CD4-positive, alpha-beta memory T cell (primary cell): ENCODE measurements at regions not wholly inside any gene's neighbourhood (a gene's known extent, or its start where the extent isn't known, plus 50 kb on each side); places are given as distances from the start of the nearest gene placed in this dataset.

Experiments
- CTCF ChIA-PET: fragments of 350-600 bp; sonication (Branson Sonifier 250); formaldehyde crosslinking; loops from one replicate; lab custom pipeline; 2021; ENCODE audit warnings: inconsistent platforms; ENCODE audit not compliant: partially characterized antibody; lab: Charles Lee
- POLR2A ChIA-PET: fragments of 350-600 bp; sonication (Branson Sonifier 250); formaldehyde crosslinking; loops from one replicate; lab custom pipeline; 2021; ENCODE audit not compliant: partially characterized antibody; lab: Charles Lee
- DNase-seq, 5 donors: peaks; one replicate each; pipeline versions ENCODE4 v3.0.0 to v3.0.0-alpha.2; 2020 to 2022; ENCODE audit warnings: mixed read lengths in 1 of 5
- H3K27ac ChIP-seq: one replicate; pipeline ENCODE4 v1.7.0; 2013; ENCODE audit warnings: low read depth, low read length
- H3K27me3 ChIP-seq: 2 replicates; pipeline ENCODE4 v1.7.0; 2013; ENCODE audit warnings: mild to moderate bottlenecking, low read length, moderate library complexity; ENCODE audit not compliant: insufficient read depth
- H3K36me3 ChIP-seq: 2 replicates; pipeline ENCODE4 v1.7.0; 2013; ENCODE audit warnings: mild to moderate bottlenecking, low read length, moderate library complexity; ENCODE audit not compliant: insufficient read depth
- H3K4me1 ChIP-seq: 2 replicates; pipeline ENCODE4 v1.7.0; 2013; ENCODE audit warnings: mild to moderate bottlenecking, low read length, moderate library complexity; ENCODE audit not compliant: insufficient read depth
- H3K4me3 ChIP-seq, 2 donors: one replicate each; pipeline ENCODE4 v1.7.0; 2013; ENCODE audit warnings: low read length in 2 of 2, mild to moderate bottlenecking in 1 of 2
- H3K9me3 ChIP-seq, 2 donors: one replicate each; pipeline ENCODE4 v1.7.0; 2013; ENCODE audit warnings: low read length in 2 of 2, control low read depth in 1 of 2; ENCODE audit not compliant: control insufficient read depth in 1 of 2
- H3K27ac Mint-ChIP-seq, 7 donors: one replicate each; pipeline ENCODE4 v1.8.0; 2020 to 2021; ENCODE audit warnings: mixed read lengths in 7 of 7, mild to moderate bottlenecking in 6 of 7, inconsistent platforms in 3 of 7, moderate library complexity in 3 of 7
- H3K27me3 Mint-ChIP-seq, 2 donors: one replicate each; pipeline ENCODE4 v1.8.0; 2020 to 2021; ENCODE audit warnings: mixed read lengths in 2 of 2
- H3K36me3 Mint-ChIP-seq, 2 donors: one replicate each; pipeline ENCODE4 v1.8.0; 2020 to 2021; ENCODE audit warnings: mixed read lengths in 2 of 2, inconsistent platforms in 1 of 2, mild to moderate bottlenecking in 1 of 2
- H3K4me1 Mint-ChIP-seq, 4 donors: one replicate each; pipeline ENCODE4 v1.8.0; 2020 to 2021; ENCODE audit warnings: mixed read lengths in 4 of 4, mild to moderate bottlenecking in 1 of 4
- H3K4me3 Mint-ChIP-seq, 8 donors: one replicate each; pipeline ENCODE4 v1.8.0; 2020 to 2021; ENCODE audit warnings: mixed read lengths in 8 of 8, mild to moderate bottlenecking in 7 of 8, moderate library complexity in 6 of 8, inconsistent platforms in 3 of 8
- H3K9me3 Mint-ChIP-seq, 8 donors: one replicate each; pipeline ENCODE4 v1.8.0; 2020 to 2021; ENCODE audit warnings: mixed read lengths in 8 of 8, mild to moderate bottlenecking in 5 of 8, inconsistent platforms in 3 of 8, moderate library complexity in 1 of 8
- intact Hi-C: fragments of 100-400 bp; cut with micrococcal nuclease; formaldehyde crosslinking; loops from one replicate; pipeline ENCODE4 v1.15.1; 2023

DNA sequence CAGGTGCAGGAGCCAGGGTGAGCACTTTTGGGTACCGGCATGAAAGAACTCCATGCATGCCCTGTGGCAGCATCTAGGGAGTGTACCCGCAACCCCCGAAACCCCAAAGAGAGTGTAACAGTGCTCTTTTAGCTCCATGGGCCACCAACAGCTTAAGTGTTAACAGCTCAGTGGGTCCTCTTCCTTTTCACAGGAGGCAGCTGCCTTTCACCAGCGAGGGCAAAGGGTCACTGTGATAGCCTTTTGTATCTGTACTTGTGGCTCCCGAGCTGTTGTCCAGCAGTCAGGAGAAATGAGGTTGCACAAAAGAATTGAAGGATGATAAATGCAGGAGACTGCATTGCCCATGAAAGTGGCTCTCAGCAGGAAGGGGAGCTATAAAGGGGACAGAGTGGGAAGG is 1166.3 kb upstream of the ACVR2A start:
- ChIA-PET POLR2A (no interaction called here), CTCF (no interaction called here)
- H3K27me3 Mint-ChIP-seq, result peaks cover 0 to 1% of the 10 kb centered on the region in 2 donors
- no peaks in the 10 kb centered on the region for H3K27me3 ChIP-seq
- no peak overlapping the region for H3K4me3 Mint-ChIP-seq
- no peaks in the 10 kb centered on the region for H3K36me3 ChIP-seq
- no peak overlapping the region for H3K4me3 ChIP-seq
- DNase-seq, result no peak
- H3K36me3 Mint-ChIP-seq, result no peaks in the 10 kb centered on the region
- intact Hi-C loops, result no loop called here
- no peaks in the 10 kb centered on the region for H3K4me1 Mint-ChIP-seq
- H3K9me3 Mint-ChIP-seq, result no peaks in the 10 kb centered on the region
- no peaks in the 10 kb centered on the region for H3K9me3 ChIP-seq
- no peak overlapping the region for H3K27ac Mint-ChIP-seq
- H3K27ac ChIP-seq, result no peak overlapping the region
- H3K4me1 ChIP-seq, result no peaks in the 10 kb centered on the region

DNA sequence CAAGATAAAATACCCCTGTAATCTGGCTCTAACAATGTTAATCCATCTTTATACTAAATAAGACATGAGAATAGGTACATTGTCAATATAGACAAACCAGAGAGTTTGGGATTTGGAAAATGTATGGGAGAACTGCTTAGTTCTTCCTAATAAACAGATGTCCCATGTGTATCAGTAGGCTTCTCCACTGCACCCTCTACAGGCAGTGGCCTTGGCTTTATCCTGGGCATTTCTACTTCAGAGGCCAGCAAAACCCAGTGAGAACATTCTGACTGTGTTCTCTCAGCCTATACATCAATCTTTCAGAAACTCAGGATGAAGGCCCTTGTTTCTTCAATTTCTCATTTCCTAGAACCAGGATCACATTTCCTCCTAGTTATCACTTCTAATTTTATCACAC is 1167.5 kb upstream of the ACVR2A start:
- DNase-seq, result no peak
- Histone ChIP-seq H3K4me1 (no peaks in the 10 kb centered on the region), H3K36me3 (no peaks in the 10 kb centered on the region), H3K27ac (no peak overlapping the region), H3K9me3 (no peaks in the 10 kb centered on the region), H3K4me3 (no peak overlapping the region), H3K27me3 (no peaks in the 10 kb centered on the region)
- Mint-ChIP-seq H3K27me3 (no peaks in the 10 kb centered on the region), H3K4me1 (no peaks in the 10 kb centered on the region), H3K27ac (no peak overlapping the region), H3K36me3 (no peaks in the 10 kb centered on the region), H3K9me3 (no peaks in the 10 kb centered on the region), H3K4me3 (no peak overlapping the region)
- ChIA-PET POLR2A (no interaction called here), CTCF (no interaction called here)
- intact Hi-C loops, result no loop called here

DNA sequence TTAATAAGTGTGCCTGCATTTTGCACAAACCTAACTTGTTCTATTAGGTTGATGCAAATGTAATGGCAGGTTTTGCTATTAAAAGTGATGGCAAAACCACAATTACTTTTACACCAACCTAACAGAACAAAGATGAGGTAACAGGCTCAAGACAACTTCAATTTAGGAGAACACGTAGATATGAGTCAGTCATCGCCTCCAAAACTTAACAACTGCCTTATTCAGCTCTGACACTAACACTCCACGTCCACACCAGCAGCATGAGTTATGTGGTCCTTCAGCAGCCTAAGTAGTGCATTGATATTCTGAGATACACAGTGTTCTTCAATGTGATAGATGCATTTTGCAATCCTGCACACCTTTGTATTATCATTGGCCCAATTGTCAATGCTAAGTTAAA is 1175.1 kb upstream of the ACVR2A start:
- H3K4me1 ChIP-seq, result no peaks in the 10 kb centered on the region
- ChIA-PET CTCF (no interaction called here), POLR2A (no interaction called here)
- H3K9me3 ChIP-seq, result no peaks in the 10 kb centered on the region
- no peaks in the 10 kb centered on the region for H3K36me3 ChIP-seq
- no peak for DNase-seq
- no peak overlapping the region for H3K27ac Mint-ChIP-seq
- peaks cover 0 to 2% (median 0%) of the 10 kb centered on the region in 8 donors for H3K9me3 Mint-ChIP-seq
- no peaks in the 10 kb centered on the region for H3K27me3 Mint-ChIP-seq
- intact Hi-C loops, result no loop called here
- H3K27ac ChIP-seq, result no peak overlapping the region
- no peak overlapping the region for H3K4me3 Mint-ChIP-seq
- no peak overlapping the region for H3K4me3 ChIP-seq
- H3K36me3 Mint-ChIP-seq, result no peaks in the 10 kb centered on the region
- H3K4me1 Mint-ChIP-seq, result no peaks in the 10 kb centered on the region
- no peaks in the 10 kb centered on the region for H3K27me3 ChIP-seq

DNA sequence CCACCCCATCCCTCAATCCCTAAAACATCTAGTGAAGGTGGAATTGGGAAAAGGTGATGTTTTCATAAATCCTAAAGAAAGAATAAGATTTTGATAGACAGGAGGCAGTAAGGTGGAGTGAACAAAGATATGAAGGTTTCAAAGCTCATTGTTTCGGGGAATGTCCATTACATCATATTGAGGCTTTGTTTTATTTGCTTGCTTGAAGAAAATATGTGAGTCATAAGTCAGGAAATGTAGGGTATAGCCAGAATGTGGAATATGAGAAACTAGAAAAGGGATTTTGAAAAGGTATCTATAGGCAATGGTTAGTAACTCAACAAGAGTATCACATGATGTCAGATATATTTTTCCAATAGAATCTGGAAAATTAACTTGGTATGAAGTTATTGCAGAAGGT is 1178.5 kb upstream of the ACVR2A start:
- H3K27ac Mint-ChIP-seq, result peak overlapping the region in 1 of 7 donors; percentile 15
- no peaks in the 10 kb centered on the region for H3K27me3 Mint-ChIP-seq
- peaks cover 0 to 3% (median 0%) of the 10 kb centered on the region in 8 donors for H3K9me3 Mint-ChIP-seq
- no peak overlapping the region for H3K4me3 Mint-ChIP-seq
- Histone ChIP-seq H3K27ac (no peak overlapping the region), H3K36me3 (no peaks in the 10 kb centered on the region), H3K4me1 (no peaks in the 10 kb centered on the region), H3K9me3 (no peaks in the 10 kb centered on the region), H3K4me3 (no peak overlapping the region), H3K27me3 (no peaks in the 10 kb centered on the region)
- intact Hi-C loops, result no loop called here
- no peak for DNase-seq
- H3K36me3 Mint-ChIP-seq, result no peaks in the 10 kb centered on the region
- ChIA-PET CTCF (no interaction called here), POLR2A (no interaction called here)
- H3K4me1 Mint-ChIP-seq, result no peaks in the 10 kb centered on the region

DNA sequence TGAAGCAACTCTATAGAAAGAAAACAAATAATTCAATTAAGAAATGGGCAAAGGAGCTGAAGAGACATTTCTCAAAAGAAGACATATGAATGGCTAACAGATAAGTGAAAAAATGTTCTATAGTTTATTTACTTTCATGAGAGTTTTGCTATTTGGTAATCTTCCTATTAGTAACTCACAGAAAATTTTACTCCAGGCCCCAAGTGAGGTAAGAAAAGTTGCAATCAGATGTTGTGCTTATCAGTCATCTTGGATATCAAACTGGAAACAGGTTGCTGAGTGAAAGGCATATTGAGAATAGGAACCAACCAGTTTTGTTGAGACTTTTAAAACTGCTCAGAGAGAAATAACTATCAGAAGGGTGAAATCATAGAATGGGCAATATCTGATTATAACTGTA is 1179.0 kb upstream of the ACVR2A start:
- intact Hi-C loops, result no loop called here
- no peak overlapping the region for H3K27ac Mint-ChIP-seq

DNA sequence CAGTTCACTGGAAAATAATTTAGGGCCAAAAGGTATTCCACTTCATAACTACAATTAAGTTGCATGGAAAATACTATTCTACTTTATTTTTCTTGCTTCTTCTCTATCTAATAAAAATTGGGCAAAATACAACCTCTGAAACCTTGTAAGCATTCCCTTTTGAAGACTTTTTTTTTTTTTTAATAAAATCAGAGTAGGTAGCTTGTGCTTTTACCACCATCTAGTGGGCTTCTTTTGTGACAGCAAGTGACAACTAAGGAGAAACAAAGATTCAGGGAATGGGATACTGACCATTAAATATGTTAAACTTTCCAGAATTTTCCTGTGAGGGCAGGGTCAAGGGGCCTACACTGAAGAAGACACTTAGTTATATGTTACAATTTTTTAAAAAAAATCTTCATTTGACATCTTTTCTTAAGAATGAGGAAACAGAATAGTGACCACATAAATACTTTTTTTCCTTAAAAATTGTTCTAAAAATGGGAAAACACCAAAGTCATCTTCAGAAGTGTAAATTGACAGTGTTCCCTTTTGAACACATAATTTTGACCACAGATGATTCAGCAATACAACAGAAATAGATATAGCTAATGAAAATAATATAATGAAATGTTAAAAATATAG is 1183.2 kb upstream of the ACVR2A start:
- intact Hi-C loops, result no loop called here
- POLR2A ChIA-PET, result no interaction called here
- no peak for DNase-seq
- no peaks in the 10 kb centered on the region for H3K36me3 ChIP-seq
- no peaks in the 10 kb centered on the region for H3K27me3 Mint-ChIP-seq
- H3K9me3 Mint-ChIP-seq, result peaks cover 0 to 4% (median 2%) of the 10 kb centered on the region in 8 donors
- no peaks in the 10 kb centered on the region for H3K4me1 ChIP-seq
- H3K27me3 ChIP-seq, result no peaks in the 10 kb centered on the region
- CTCF ChIA-PET, result no interaction called here
- no peak overlapping the region for H3K27ac Mint-ChIP-seq
- no peaks in the 10 kb centered on the region for H3K36me3 Mint-ChIP-seq
- no peaks in the 10 kb centered on the region for H3K9me3 ChIP-seq
- H3K27ac ChIP-seq, result no peak overlapping the region
- H3K4me3 Mint-ChIP-seq, result no peak overlapping the region
- no peaks in the 10 kb centered on the region for H3K4me1 Mint-ChIP-seq
- H3K4me3 ChIP-seq, result no peak overlapping the region

More for the DNA sequence above, 1179.0 kb upstream of the ACVR2A start:
- DNase-seq, result no peak
- H3K4me1 Mint-ChIP-seq, result no peaks in the 10 kb centered on the region
- H3K9me3 ChIP-seq, result no peaks in the 10 kb centered on the region
- ChIA-PET CTCF (no interaction called here), POLR2A (no interaction called here)
- H3K27me3 Mint-ChIP-seq, result no peaks in the 10 kb centered on the region
- peaks cover 0 to 3% (median 0%) of the 10 kb centered on the region in 8 donors for H3K9me3 Mint-ChIP-seq
- no peaks in the 10 kb centered on the region for H3K4me1 ChIP-seq
- H3K4me3 Mint-ChIP-seq, result no peak overlapping the region
- no peaks in the 10 kb centered on the region for H3K27me3 ChIP-seq
- H3K36me3 ChIP-seq, result no peaks in the 10 kb centered on the region
- H3K27ac ChIP-seq, result no peak overlapping the region
- H3K4me3 ChIP-seq, result no peak overlapping the region
- H3K36me3 Mint-ChIP-seq, result no peaks in the 10 kb centered on the region

DNA sequence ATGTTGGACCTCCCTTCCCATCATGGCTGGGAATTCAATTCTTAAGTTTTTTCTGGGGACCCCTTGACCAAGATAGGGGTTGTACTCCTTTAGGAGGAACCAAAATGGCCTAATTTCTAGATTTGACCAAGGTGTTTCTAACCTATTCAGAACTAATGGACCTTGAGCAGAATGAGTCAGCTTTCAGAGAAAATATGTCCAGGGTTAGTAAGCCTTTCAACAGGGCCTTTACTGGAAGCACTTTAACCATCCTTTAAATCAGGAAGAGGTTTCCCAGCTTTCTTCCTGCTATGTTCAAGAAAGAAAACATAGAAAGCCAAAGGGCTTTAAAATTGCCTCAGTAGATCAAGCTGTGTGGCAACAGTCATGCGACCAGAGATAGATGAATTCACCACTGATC is 1184.9 kb upstream of the ACVR2A start:
- Histone ChIP-seq H3K9me3 (no peaks in the 10 kb centered on the region), H3K36me3 (no peaks in the 10 kb centered on the region), H3K27ac (no peak overlapping the region), H3K27me3 (no peaks in the 10 kb centered on the region), H3K4me1 (no peaks in the 10 kb centered on the region), H3K4me3 (no peak overlapping the region)
- CTCF ChIA-PET, result no interaction called here
- H3K36me3 Mint-ChIP-seq, result no peaks in the 10 kb centered on the region
- no peaks in the 10 kb centered on the region for H3K27me3 Mint-ChIP-seq
- intact Hi-C loops, result no loop called here
- H3K4me3 Mint-ChIP-seq, result no peak overlapping the region
- peaks cover 0 to 4% (median 3%) of the 10 kb centered on the region in 8 donors for H3K9me3 Mint-ChIP-seq
- POLR2A ChIA-PET, result no interaction called here
- H3K27ac Mint-ChIP-seq, result no peak overlapping the region
- no peaks in the 10 kb centered on the region for H3K4me1 Mint-ChIP-seq
- DNase-seq, result no peak

DNA sequence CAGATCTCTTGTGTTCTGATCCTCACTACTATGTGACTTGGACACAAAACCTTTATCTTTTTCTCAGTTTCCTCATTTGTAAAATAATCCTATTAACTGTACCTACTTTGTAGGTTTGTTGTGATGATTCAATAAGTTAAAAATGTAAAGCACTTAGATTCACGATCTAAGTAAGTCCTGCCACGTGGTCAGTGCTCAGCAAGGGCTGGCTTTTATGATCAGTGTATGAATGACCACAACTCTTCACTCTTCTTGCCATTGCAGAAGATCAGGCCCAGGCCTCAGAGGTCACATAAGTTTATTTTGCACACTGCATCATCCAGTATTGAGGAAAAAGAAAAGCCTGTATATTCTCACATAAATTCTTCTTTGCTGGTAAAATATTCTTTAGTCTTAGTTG is 1192.5 kb upstream of the ACVR2A start:
- Mint-ChIP-seq H3K9me3 (peaks cover 0 to 8% (median 4%) of the 10 kb centered on the region in 8 donors), H3K36me3 (no peaks in the 10 kb centered on the region), H3K4me3 (no peak overlapping the region), H3K27ac (no peak overlapping the region), H3K4me1 (no peaks in the 10 kb centered on the region), H3K27me3 (no peaks in the 10 kb centered on the region)
- Histone ChIP-seq H3K36me3 (no peaks in the 10 kb centered on the region), H3K9me3 (no peaks in the 10 kb centered on the region), H3K27ac (no peak overlapping the region), H3K27me3 (no peaks in the 10 kb centered on the region), H3K4me3 (no peak overlapping the region), H3K4me1 (no peaks in the 10 kb centered on the region)
- CTCF ChIA-PET, result no interaction called here
- DNase-seq, result no peak
- intact Hi-C loops, result no loop called here
- POLR2A ChIA-PET, result no interaction called here
